Activated CD8-positive, alpha-beta T cell treated with anti-CD3 and anti-CD28 coated beads, Interleukin-2, amount 10 ng/mL, durations not matched to agents 7 days and 5 days (primary cell): ENCODE measurements at regions not wholly inside any gene's neighbourhood (a gene's known extent, or its start where the extent isn't known, plus 50 kb on each side); places are given as distances from the start of the nearest gene placed in this dataset.

Source experiments
- ATAC-seq: fragments of 150-1000 bp; cut with Tn5 transposase; one replicate; pipeline ENCODE4 v1.10.0; 2021; ENCODE audit warnings: moderate library complexity
- CTCF ChIA-PET: fragments of 350-600 bp; sonication (Branson Sonifier 250); formaldehyde crosslinking; loops from one replicate; lab custom pipeline; 2021; ENCODE audit warnings: antibody characterized with exemption; lab: Charles Lee
- POLR2A ChIA-PET: fragments of 350-600 bp; sonication (Branson Sonifier 250); formaldehyde crosslinking; loops from one replicate; lab custom pipeline; 2021; ENCODE audit warnings: antibody characterized with exemption; lab: Charles Lee
- DNase-seq: peaks from one replicate; pipeline ENCODE4 v3.0.0-alpha.2; 2020
- H3K27ac Mint-ChIP-seq: one replicate; pipeline ENCODE4 v1.8.0; 2021; ENCODE audit warnings: mild to moderate bottlenecking, mixed read lengths
- H3K27me3 Mint-ChIP-seq: one replicate; pipeline ENCODE4 v1.8.0; 2021; ENCODE audit warnings: low read depth, mixed read lengths
- H3K36me3 Mint-ChIP-seq: one replicate; pipeline ENCODE4 v1.8.0; 2021; ENCODE audit warnings: low read depth, mixed read lengths
- H3K4me1 Mint-ChIP-seq: one replicate; pipeline ENCODE4 v1.8.0; 2021; ENCODE audit warnings: low read depth, mixed read lengths
- H3K4me3 Mint-ChIP-seq: one replicate; pipeline ENCODE4 v1.8.0; 2021; ENCODE audit warnings: mild to moderate bottlenecking, mixed read lengths
- H3K9me3 Mint-ChIP-seq: one replicate; pipeline ENCODE4 v1.8.0; 2022; ENCODE audit warnings: mixed read lengths; ENCODE audit not compliant: insufficient read depth

- no peak for ATAC-seq
Measured at GRCh38 chr12:46131732-46132469, 136.9 kb downstream of the SLC38A1 start.

GRCh38 chr12:46127656-46128055 is 137.3 kb upstream of the SCAF11 start:
- no peak overlapping the region for H3K27ac Mint-ChIP-seq
- no peak for ATAC-seq
- H3K9me3 Mint-ChIP-seq, result no peaks in the 10 kb centered on the region
- H3K27me3 Mint-ChIP-seq, result peaks cover 28% of the 10 kb centered on the region
- no peaks in the 10 kb centered on the region for H3K36me3 Mint-ChIP-seq
- DNase-seq, result no peak
- peaks cover 7% of the 10 kb centered on the region for H3K4me1 Mint-ChIP-seq
- POLR2A ChIA-PET, result no interaction called here
- CTCF ChIA-PET, result interaction anchor here (4.4 kb wide), 1 partner anchor 893 kb away, joined by 50 read pairs; no protein-coding TSS in a partner anchor
- H3K4me3 Mint-ChIP-seq, result no peak overlapping the region

More at GRCh38 chr12:46131732-46132469, 136.9 kb downstream of the SLC38A1 start:
- ChIA-PET POLR2A (no interaction called here), CTCF (no interaction called here)
- Mint-ChIP-seq H3K27ac (no peak overlapping the region), H3K4me1 (no peaks in the 10 kb centered on the region), H3K4me3 (no peak overlapping the region), H3K27me3 (peaks cover 30% of the 10 kb centered on the region), H3K9me3 (no peaks in the 10 kb centered on the region), H3K36me3 (no peaks in the 10 kb centered on the region)
- no peak for DNase-seq

GRCh38 chr12:46126050-46126727 is 135.8 kb upstream of the SCAF11 start:
- Mint-ChIP-seq H3K4me1 (peaks cover 7% of the 10 kb centered on the region), H3K36me3 (no peaks in the 10 kb centered on the region), H3K27me3 (peaks cover 30% of the 10 kb centered on the region), H3K9me3 (no peaks in the 10 kb centered on the region), H3K27ac (no peak overlapping the region), H3K4me3 (no peak overlapping the region)
- POLR2A ChIA-PET, result interaction anchor here (2.0 kb wide), 1 partner anchor 143 kb away, joined by 6 read pairs; the partner anchor contains the start of gene SLC38A1
- CTCF ChIA-PET, result interaction anchor here (0.6 to 4.4 kb wide), 30 partner anchors 8 to 945 kb away, joined by 3 to 52 read pairs (median 7); no protein-coding TSS in a partner anchor
- DNase-seq, result no peak
- no peak for ATAC-seq

GRCh38 chr12:46124848-46125619 is 134.7 kb upstream of the SCAF11 start:
- peak; percentile 87 for ATAC-seq
- peak; percentile 78 for DNase-seq

GRCh38 chr12:46124132-46124847 is 133.9 kb upstream of the SCAF11 start:
- ChIA-PET CTCF (interaction anchor here (0.6 to 4.4 kb wide), 67 partner anchors 9 to 1008 kb away, joined by 3 to 52 read pairs (median 4); partner anchors contain the start of gene SLC38A1), POLR2A (interaction anchor here (0.7 to 2.0 kb wide), 2 partner anchors 145 to 537 kb away, joined by 3 to 6 read pairs; partner anchors contain the start of gene SLC38A1)
- Mint-ChIP-seq H3K9me3 (no peaks in the 10 kb centered on the region), H3K4me3 (no peak overlapping the region), H3K36me3 (no peaks in the 10 kb centered on the region), H3K27me3 (peaks cover 28% of the 10 kb centered on the region), H3K27ac (no peak overlapping the region), H3K4me1 (peaks cover 7% of the 10 kb centered on the region)
- ATAC-seq (no peak), DNase-seq (no peak)

More at GRCh38 chr12:46124848-46125619, 134.7 kb upstream of the SCAF11 start:
- Mint-ChIP-seq H3K4me3 (no peak overlapping the region), H3K4me1 (peaks cover 7% of the 10 kb centered on the region), H3K9me3 (no peaks in the 10 kb centered on the region), H3K36me3 (no peaks in the 10 kb centered on the region), H3K27me3 (peaks cover 29% of the 10 kb centered on the region), H3K27ac (no peak overlapping the region)
- ChIA-PET CTCF (interaction anchor here (0.6 to 4.4 kb wide), 73 partner anchors 9 to 1008 kb away, joined by 3 to 52 read pairs (median 4); partner anchors contain the start of gene SLC38A1), POLR2A (interaction anchor here (0.7 to 2.0 kb wide), 2 partner anchors 144 to 537 kb away, joined by 3 to 6 read pairs; partner anchors contain the start of gene SLC38A1)

- Mint-ChIP-seq H3K27me3 (peaks cover 16% of the 10 kb centered on the region), H3K36me3 (no peaks in the 10 kb centered on the region), H3K9me3 (peaks cover 4% of the 10 kb centered on the region), H3K4me1 (no peaks in the 10 kb centered on the region), H3K27ac (no peak overlapping the region), H3K4me3 (no peak overlapping the region)
- ATAC-seq, result no peak
- CTCF ChIA-PET, result interaction anchor here (1.8 kb wide), 1 partner anchor 13 kb away, joined by 8 read pairs; no protein-coding TSS in a partner anchor
- POLR2A ChIA-PET, result interaction anchor here (0.7 kb wide), 1 partner anchor 1492 kb away, joined by 4 read pairs; no protein-coding TSS in a partner anchor
- no peak for DNase-seq
Measured at GRCh38 chr12:46112364-46112763, 122.0 kb upstream of the SCAF11 start.

- ATAC-seq (no peak), DNase-seq (no peak)
- ChIA-PET POLR2A (interaction anchor here (0.7 kb wide), 1 partner anchor 1492 kb away, joined by 4 read pairs; no protein-coding TSS in a partner anchor), CTCF (interaction anchor here (1.8 kb wide), 1 partner anchor 13 kb away, joined by 8 read pairs; no protein-coding TSS in a partner anchor)
- H3K4me1 Mint-ChIP-seq, result no peaks in the 10 kb centered on the region
- H3K27me3 Mint-ChIP-seq, result peaks cover 16% of the 10 kb centered on the region
- H3K27ac Mint-ChIP-seq, result no peak overlapping the region
- H3K36me3 Mint-ChIP-seq, result no peaks in the 10 kb centered on the region
- no peak overlapping the region for H3K4me3 Mint-ChIP-seq
- peaks cover 4% of the 10 kb centered on the region for H3K9me3 Mint-ChIP-seq
Measured at GRCh38 chr12:46111715-46112114, 121.3 kb upstream of the SCAF11 start.

GRCh38 chr12:46110928-46111699 is 120.7 kb upstream of the SCAF11 start:
- no peaks in the 10 kb centered on the region for H3K36me3 Mint-ChIP-seq
- no peak for DNase-seq
- H3K27me3 Mint-ChIP-seq, result peaks cover 12% of the 10 kb centered on the region
- no peaks in the 10 kb centered on the region for H3K4me1 Mint-ChIP-seq
- no peak for ATAC-seq
- H3K4me3 Mint-ChIP-seq, result no peak overlapping the region
- peaks cover 4% of the 10 kb centered on the region for H3K9me3 Mint-ChIP-seq
- ChIA-PET POLR2A (no interaction called here), CTCF (interaction anchor here (1.8 kb wide), 1 partner anchor 14 kb away, joined by 8 read pairs; no protein-coding TSS in a partner anchor)
- H3K27ac Mint-ChIP-seq, result no peak overlapping the region

- peaks cover 4% of the 10 kb centered on the region for H3K9me3 Mint-ChIP-seq
- ATAC-seq (no peak), DNase-seq (no peak)
- CTCF ChIA-PET, result no interaction called here
- no peaks in the 10 kb centered on the region for H3K36me3 Mint-ChIP-seq
- no peak overlapping the region for H3K4me3 Mint-ChIP-seq
- H3K27me3 Mint-ChIP-seq, result peaks cover 6% of the 10 kb centered on the region
- H3K4me1 Mint-ChIP-seq, result no peaks in the 10 kb centered on the region
- H3K27ac Mint-ChIP-seq, result no peak overlapping the region
- POLR2A ChIA-PET, result no interaction called here
Measured at GRCh38 chr12:46110223-46110611, 119.8 kb upstream of the SCAF11 start.
